GM06990 (cell line): ENCODE measurements at regions not wholly inside any gene's neighbourhood (a gene's known extent, or its start where the extent isn't known, plus 50 kb on each side); places are given as distances from the start of the nearest gene placed in this dataset.

ENCODE experiments used
- DNase-seq: peaks from one replicate; pipeline ENCODE4 v3.0.0-alpha.2; 2011; ENCODE audit not compliant: insufficient read length; ENCODE audit errors: extremely low read depth
- H3K27me3 ChIP-seq: replicated peaks from 2 replicates; pipeline ENCODE4 v1.6.0; 2011; ENCODE audit warnings: low read length; ENCODE audit not compliant: control insufficient read depth, insufficient read depth
- H3K36me3 ChIP-seq: 2 replicates; pipeline ENCODE4 v1.5.1; 2011; ENCODE audit warnings: low read length; ENCODE audit not compliant: control insufficient read depth, insufficient read depth
- H3K4me3 ChIP-seq: replicated peaks from 2 replicates; pipeline ENCODE4 v1.5.1; 2011; ENCODE audit warnings: low read depth, mild to moderate bottlenecking, control low read depth, low read length
- CTCF ChIP-seq: IDR thresholded peaks from 2 replicates; pipeline ENCODE4 v1.5.1; 2011; ENCODE audit warnings: low read length, control low read depth, mild to moderate bottlenecking, inconsistent platforms; ENCODE audit not compliant: insufficient read depth, poor library complexity, severe bottlenecking

DNA sequence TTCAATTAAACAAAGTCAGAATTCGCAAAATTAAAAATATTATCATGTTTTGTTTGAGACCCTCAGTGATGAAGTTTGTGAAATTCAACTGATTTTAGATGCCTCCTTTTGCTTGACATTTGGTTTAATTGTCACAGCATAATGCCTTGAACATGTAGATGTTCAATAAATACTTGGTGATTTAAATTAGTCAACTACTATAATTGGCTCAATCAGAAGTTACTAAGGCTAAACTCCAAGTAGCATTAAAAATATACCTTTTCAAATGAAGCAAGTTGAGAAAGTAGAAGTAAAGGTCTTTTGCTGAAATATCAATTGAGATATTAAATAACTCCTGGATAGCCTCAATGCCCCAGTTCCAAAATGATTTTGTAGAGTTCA is 145.8 kb upstream of the AKIRIN2 start:
- Histone ChIP-seq H3K4me3 (no peak overlapping the region), H3K27me3 (no peaks in the 10 kb centered on the region), H3K36me3 (no peaks in the 10 kb centered on the region)
- TF ChIP-seq CTCF = no peak
- no peak for DNase-seq

DNA sequence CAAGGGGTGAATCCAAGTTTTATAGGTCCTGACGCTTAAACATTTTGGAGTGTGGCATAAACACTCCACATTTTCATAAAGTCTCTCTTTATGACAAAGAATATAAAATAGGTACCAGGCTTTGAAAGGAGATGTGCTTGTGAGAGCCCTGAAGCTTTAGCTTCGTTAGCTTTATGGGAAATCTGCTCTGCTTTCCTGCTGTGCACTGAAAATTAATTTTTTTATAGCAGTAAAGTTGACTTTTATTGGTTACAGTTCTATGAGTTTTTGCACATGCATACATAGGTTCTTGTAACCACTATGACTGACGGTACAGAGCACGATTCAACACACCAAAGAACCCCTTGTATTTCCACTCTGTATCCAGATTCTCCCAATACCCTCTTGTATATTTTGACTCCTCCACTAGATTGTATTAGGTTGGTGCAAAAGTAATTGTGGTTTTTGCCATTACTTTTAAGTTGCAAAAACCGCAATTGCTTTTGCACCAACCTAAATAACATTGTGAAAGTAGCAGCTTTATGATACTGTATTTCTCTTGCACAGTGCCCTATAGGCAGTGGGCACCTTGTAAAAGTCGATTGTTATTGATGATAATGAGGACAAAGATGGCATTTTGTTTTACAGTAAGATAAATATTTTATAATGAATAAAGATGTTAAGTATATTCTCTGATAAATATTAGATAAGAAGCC is 145.2 kb upstream of the AKIRIN2 start:
- Histone ChIP-seq H3K4me3 (no peak overlapping the region), H3K27me3 (no peaks in the 10 kb centered on the region), H3K36me3 (no peaks in the 10 kb centered on the region)
- TF ChIP-seq CTCF = no peak
- DNase-seq = no peak

DNA sequence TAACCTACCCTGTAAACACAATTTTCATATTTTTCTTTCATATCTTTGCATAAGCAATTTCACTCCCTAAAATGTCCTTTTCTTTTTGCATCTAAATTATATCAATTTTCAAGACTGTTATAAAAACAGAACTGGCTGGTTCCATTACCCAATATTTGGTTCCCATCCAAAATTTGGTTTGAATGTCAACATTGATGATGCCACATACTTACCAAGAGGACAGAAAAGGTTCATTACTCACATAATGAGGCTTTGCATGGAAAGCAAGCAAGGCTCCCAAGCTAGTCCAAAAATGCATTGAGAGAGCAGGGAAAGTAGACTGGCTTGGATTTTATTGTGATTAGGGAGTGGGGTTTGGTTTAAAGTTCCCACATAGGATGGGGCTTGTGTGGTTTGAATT is 144.4 kb upstream of the AKIRIN2 start:
- no peak for TF ChIP-seq CTCF
- Histone ChIP-seq H3K36me3 (no peaks in the 10 kb centered on the region), H3K4me3 (no peak overlapping the region), H3K27me3 (no peaks in the 10 kb centered on the region)
- DNase-seq = no peak

GRCh38 chr6:87840324-87840723 is 138.3 kb upstream of the AKIRIN2 start:
- Histone ChIP-seq H3K27me3 (no peaks in the 10 kb centered on the region), H3K4me3 (no peak overlapping the region), H3K36me3 (no peaks in the 10 kb centered on the region)
- TF ChIP-seq CTCF = no peak
- no peak for DNase-seq

DNA sequence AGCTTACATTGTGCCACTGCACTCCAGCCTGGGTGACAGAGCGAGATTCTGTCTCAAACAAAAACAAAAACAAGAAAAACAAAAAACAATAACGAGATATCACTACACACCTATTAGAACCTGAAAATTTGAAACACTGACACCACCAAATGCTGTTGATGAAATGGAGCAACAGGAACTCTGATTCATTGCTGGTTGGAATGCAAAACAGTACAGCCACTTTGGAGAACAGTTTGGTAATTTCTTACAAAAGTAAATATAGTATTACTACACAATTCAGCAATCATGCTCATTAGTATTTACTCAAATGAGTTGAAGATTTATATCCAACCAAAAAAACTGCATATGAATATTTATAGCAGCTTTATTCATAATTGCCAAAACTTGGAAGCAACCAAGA is 135.8 kb upstream of the AKIRIN2 start:
- Histone ChIP-seq H3K4me3 (no peak overlapping the region), H3K36me3 (no peaks in the 10 kb centered on the region), H3K27me3 (no peaks in the 10 kb centered on the region)
- TF ChIP-seq CTCF = no peak
- DNase-seq = no peak

DNA sequence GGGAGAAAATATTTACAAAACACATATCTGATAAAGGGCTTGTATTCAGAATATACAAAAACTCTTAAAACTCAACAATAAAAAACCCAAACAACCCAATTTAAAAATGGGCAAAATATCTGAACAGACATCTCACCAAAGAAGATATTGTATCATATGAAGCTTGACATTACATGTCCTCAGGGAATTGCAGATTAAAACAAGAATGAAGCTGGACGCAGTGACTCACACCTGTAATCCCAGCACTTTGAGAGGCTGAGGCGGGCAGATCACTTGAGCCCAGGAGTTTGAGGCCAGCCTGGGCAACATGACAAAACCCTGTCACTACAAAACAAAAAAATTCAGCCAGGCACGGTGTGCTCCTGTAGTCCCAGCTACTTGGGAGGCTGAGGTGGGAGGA is 135.4 kb upstream of the AKIRIN2 start:
- H3K36me3 ChIP-seq = no peaks in the 10 kb centered on the region
- no peaks in the 10 kb centered on the region for H3K27me3 ChIP-seq
- no peak for TF ChIP-seq CTCF
- DNase-seq = no peak
- H3K4me3 ChIP-seq = no peak overlapping the region
